Tibial nerve (tissue), 4 donors: ENCODE measurements at regions not wholly inside any gene's neighbourhood (a gene's known extent, or its start where the extent isn't known, plus 50 kb on each side); places are given as distances from the start of the nearest gene placed in this dataset.

ENCODE experiments used
- CTCF ChIP-seq, 5 experiments: fragments of 200-600 bp in 3 of 5; fragments of 450-650 bp in 2 of 5; sonication (generic) in 3 of 5; IDR thresholded peaks; one replicate each; pipeline ENCODE4 v1.5.1; 2016 to 2019; ENCODE audit warnings: antibody characterized with exemption in 5 of 5, mild to moderate bottlenecking in 3 of 5, moderate library complexity in 2 of 5
- EP300 ChIP-seq, 2 donors: sonication (generic); formaldehyde crosslinking; IDR thresholded peaks; one replicate each; pipeline ENCODE4 v1.6.1; 2017; ENCODE audit warnings: antibody characterized with exemption in 2 of 2, mild to moderate bottlenecking in 1 of 2
- POLR2A ChIP-seq, 2 donors: fragments of 450-650 bp; IDR thresholded peaks; one replicate each; pipeline ENCODE4 v1.6.1; 2017; ENCODE audit warnings: antibody characterized with exemption in 2 of 2, mild to moderate bottlenecking in 2 of 2, moderate library complexity in 2 of 2

GRCh38 chr3:13966302-13966701, 86.4 kb upstream of the WNT7A start:
- no peak for TF ChIP-seq CTCF (IDR thresholded peaks at IDR 0.05)
- no peak for TF ChIP-seq EP300 (IDR thresholded peaks at IDR 0.05)
- no peak for TF ChIP-seq POLR2A (IDR thresholded peaks at IDR 0.05)
